ENCODE measurements at regions not wholly inside any gene's neighbourhood (a gene's known extent, or its start where the extent isn't known, plus 50 kb on each side); places are given as distances from the start of the nearest gene placed in this dataset.

GRCh38 chr18:79608999-79609461 is 70.6 kb upstream of the CTDP1 start:
- no peak for DNase-seq (ENCODE audit: low read depth in 4 of 4, low spot score in 2 of 4)

- DNase-seq (ENCODE audit: low read depth in 4 of 4, low spot score in 2 of 4), result no peak
Observed at GRCh38 chr18:79609841-79610281, 69.7 kb upstream of the CTDP1 start.

GRCh38 chr18:79610461-79611039 is 69.1 kb upstream of the CTDP1 start:
- DNase-seq (ENCODE audit: low read depth in 4 of 4, low spot score in 2 of 4), result no peak

GRCh38 chr18:79611040-79611681 is 68.4 kb upstream of the CTDP1 start:
- DNase-seq (ENCODE audit: low read depth in 4 of 4, low spot score in 2 of 4), result no peak

- no peak for DNase-seq (ENCODE audit: low read depth in 4 of 4, low spot score in 2 of 4)
Observed at GRCh38 chr18:79612291-79613108, 67.1 kb upstream of the CTDP1 start.

GRCh38 chr18:79613186-79613931 is 66.2 kb upstream of the CTDP1 start:
- DNase-seq (ENCODE audit: low read depth in 4 of 4, low spot score in 2 of 4), result no peak

GRCh38 chr18:79614211-79614955 is 65.2 kb upstream of the CTDP1 start:
- no peak for DNase-seq (ENCODE audit: low read depth in 4 of 4, low spot score in 2 of 4)

- no peak for DNase-seq (ENCODE audit: low read depth in 4 of 4, low spot score in 2 of 4)
Observed at GRCh38 chr18:79615091-79615490, 64.5 kb upstream of the CTDP1 start.

- DNase-seq (ENCODE audit: low read depth in 4 of 4, low spot score in 2 of 4), result no peak
Observed at GRCh38 chr18:79615586-79615985, 64.0 kb upstream of the CTDP1 start.

GRCh38 chr18:79616651-79617510 is 62.7 kb upstream of the CTDP1 start:
- DNase-seq (ENCODE audit: low read depth in 4 of 4, low spot score in 2 of 4), result no peak

- DNase-seq (ENCODE audit: low read depth in 4 of 4, low spot score in 2 of 4), result no peak
Observed at GRCh38 chr18:79617511-79618500, 61.8 kb upstream of the CTDP1 start.

- DNase-seq (ENCODE audit: low read depth in 4 of 4, low spot score in 2 of 4), result no peak
Observed at GRCh38 chr18:79620576-79621165, 58.9 kb upstream of the CTDP1 start.

- no peak for DNase-seq (ENCODE audit: low read depth in 4 of 4, low spot score in 2 of 4)
Observed at GRCh38 chr18:79621501-79621900, 58.1 kb upstream of the CTDP1 start.

- no peak for DNase-seq (ENCODE audit: low read depth in 4 of 4, low spot score in 2 of 4)
Observed at GRCh38 chr18:79622004-79622403, 57.6 kb upstream of the CTDP1 start.

- DNase-seq (ENCODE audit: low read depth in 4 of 4, low spot score in 2 of 4), result no peak
Observed at GRCh38 chr18:79624356-79625170, 55.0 kb upstream of the CTDP1 start.

GRCh38 chr18:79625195-79625923 is 54.2 kb upstream of the CTDP1 start:
- no peak for DNase-seq (ENCODE audit: low read depth in 4 of 4, low spot score in 2 of 4)

Measured in left renal cortex interstitium (tissue), 4 donors.